Erythroblast (primary cell): ENCODE measurements at regions not wholly inside any gene's neighbourhood (a gene's known extent, or its start where the extent isn't known, plus 50 kb on each side); places are given as distances from the start of the nearest gene placed in this dataset.

Source experiments
- GATA1 ChIP-seq: IDR thresholded peaks from 2 replicates; pipeline ENCODE4 v1.6.1; 2011; ENCODE audit warnings: low read depth, mild to moderate bottlenecking, control low read depth, low read length, moderate library complexity
- POLR2A ChIP-seq: IDR thresholded peaks from 2 replicates; pipeline ENCODE4 v1.6.1; 2011; ENCODE audit warnings: mild to moderate bottlenecking, low read length

GRCh38 chr16:52351451-52351850, 195.5 kb downstream of the TOX3 start:
- no peak for TF ChIP-seq POLR2A
- TF ChIP-seq GATA1: no peak
